IPS DF 6.9 (cell line): ENCODE measurements at regions not wholly inside any gene's neighbourhood (a gene's known extent, or its start where the extent isn't known, plus 50 kb on each side); places are given as distances from the start of the nearest gene placed in this dataset.

Experiments used
- DNase-seq: peaks from one replicate; pipeline ENCODE4 v3.0.0-alpha.2; 2013; ENCODE audit warnings: low read depth, low spot score
- H3K27ac ChIP-seq: one replicate; pipeline ENCODE4 v1.5.1; 2013; ENCODE audit warnings: low read length, control low read depth
- H3K27me3 ChIP-seq: 2 replicates; pipeline ENCODE4 v1.6.1; 2013; ENCODE audit warnings: mild to moderate bottlenecking, low read length; ENCODE audit not compliant: control insufficient read depth, insufficient read depth
- H3K36me3 ChIP-seq: 2 replicates; pipeline ENCODE4 v1.6.1; 2013; ENCODE audit warnings: low read length; ENCODE audit not compliant: control insufficient read depth, insufficient read depth
- H3K4me1 ChIP-seq: 2 replicates; pipeline ENCODE4 v1.6.1; 2013; ENCODE audit warnings: low read length; ENCODE audit not compliant: control insufficient read depth, insufficient read depth
- H3K4me3 ChIP-seq: 2 replicates; pipeline ENCODE4 v1.5.1; 2013; ENCODE audit warnings: mild to moderate bottlenecking, low read length
- H3K9me3 ChIP-seq: 2 replicates; pipeline ENCODE4 v1.6.1; 2013; ENCODE audit warnings: low read length, inconsistent platforms; ENCODE audit not compliant: control insufficient read depth, insufficient read depth
- WGBS: extraction: QIAGEN DNeasy Blood & Tissue Kit; methylation state at CpG from one replicate; pipeline ENCODE4 v1.1.7; 2013; ENCODE audit warnings: mixed read lengths, missing lambda C conversion rate; ENCODE audit not compliant: insufficient read length, insufficient coverage; 5-methylcytosine and 5-hydroxymethylcytosine counted together

- Histone ChIP-seq H3K4me1 (peaks cover 1% of the 10 kb centered on the region; the same call in 1 of the 2 replicates), H3K27me3 (no peaks in the 10 kb centered on the region), H3K9me3 (no peaks in the 10 kb centered on the region), H3K4me3 (no peak overlapping the region), H3K27ac (no peak overlapping the region), H3K36me3 (no peaks in the 10 kb centered on the region)
- DNase-seq, result no peak
- no CpG with 5 or more reads among the region's 7 CpGs for WGBS
These were observed 844.9 kb upstream of the ALCAM start for GRCh38 chr3:104521606-104522336.

GRCh38 chr3:104523136-104523535 is 843.6 kb upstream of the ALCAM start:
- H3K36me3 ChIP-seq, result no peaks in the 10 kb centered on the region

GRCh38 chr3:104526901-104527401 is 839.8 kb upstream of the ALCAM start:
- no peak overlapping the region for H3K27ac ChIP-seq
- no peaks in the 10 kb centered on the region for H3K36me3 ChIP-seq
- no peaks in the 10 kb centered on the region for H3K27me3 ChIP-seq
- no peak for DNase-seq
- no peak overlapping the region for H3K4me3 ChIP-seq
- WGBS, result no CpG with 5 or more reads among the region's 3 CpGs
- H3K9me3 ChIP-seq, result no peaks in the 10 kb centered on the region
- no peaks in the 10 kb centered on the region for H3K4me1 ChIP-seq

More at GRCh38 chr3:104523136-104523535, 843.6 kb upstream of the ALCAM start:
- Histone ChIP-seq H3K27me3 (no peaks in the 10 kb centered on the region), H3K4me3 (no peak overlapping the region), H3K9me3 (no peaks in the 10 kb centered on the region), H3K27ac (no peak overlapping the region), H3K4me1 (peaks cover 1% of the 10 kb centered on the region; the same call in 1 of the 2 replicates)
- DNase-seq, result no peak
- no CpG with 5 or more reads among the region's 6 CpGs for WGBS

- Histone ChIP-seq H3K36me3 (no peaks in the 10 kb centered on the region), H3K4me1 (no peaks in the 10 kb centered on the region), H3K9me3 (no peaks in the 10 kb centered on the region), H3K27ac (no peak overlapping the region), H3K27me3 (no peaks in the 10 kb centered on the region), H3K4me3 (no peak overlapping the region)
- no CpG with 5 or more reads among the region's 8 CpGs for WGBS
- no peak for DNase-seq
These were observed 835.8 kb upstream of the ALCAM start for GRCh38 chr3:104530934-104531333.

- Histone ChIP-seq H3K4me3 (no peak overlapping the region), H3K4me1 (no peaks in the 10 kb centered on the region), H3K27me3 (no peaks in the 10 kb centered on the region), H3K36me3 (no peaks in the 10 kb centered on the region), H3K9me3 (no peaks in the 10 kb centered on the region), H3K27ac (no peak overlapping the region)
- DNase-seq, result no peak
These were observed 830.0 kb upstream of the ALCAM start for GRCh38 chr3:104536715-104537114.

GRCh38 chr3:104537323-104537722 is 829.4 kb upstream of the ALCAM start:
- H3K4me3 ChIP-seq, result no peak overlapping the region
- no peaks in the 10 kb centered on the region for H3K27me3 ChIP-seq
- WGBS, result no CpG with 5 or more reads among the region's 3 CpGs
- H3K27ac ChIP-seq, result no peak overlapping the region
- no peaks in the 10 kb centered on the region for H3K36me3 ChIP-seq
- no peak for DNase-seq
- H3K9me3 ChIP-seq, result no peaks in the 10 kb centered on the region
- H3K4me1 ChIP-seq, result no peaks in the 10 kb centered on the region

GRCh38 chr3:104546301-104546700 is 820.4 kb upstream of the ALCAM start:
- no CpG with 5 or more reads among the region's 3 CpGs for WGBS
- no peak overlapping the region for H3K4me3 ChIP-seq
- no peaks in the 10 kb centered on the region for H3K4me1 ChIP-seq
- H3K36me3 ChIP-seq, result no peaks in the 10 kb centered on the region
- no peak overlapping the region for H3K27ac ChIP-seq
- peaks cover 7% of the 10 kb centered on the region for H3K27me3 ChIP-seq
- DNase-seq, result no peak
- no peaks in the 10 kb centered on the region for H3K9me3 ChIP-seq

- H3K36me3 ChIP-seq, result no peaks in the 10 kb centered on the region
- no peaks in the 10 kb centered on the region for H3K4me1 ChIP-seq
- no CpG with 5 or more reads among the region's 3 CpGs for WGBS
- H3K27ac ChIP-seq, result no peak overlapping the region
- H3K27me3 ChIP-seq, result peaks cover 7% of the 10 kb centered on the region
- H3K9me3 ChIP-seq, result no peaks in the 10 kb centered on the region
- H3K4me3 ChIP-seq, result no peak overlapping the region
- DNase-seq, result no peak
These were observed 819.7 kb upstream of the ALCAM start for GRCh38 chr3:104547031-104547430.

- no CpG with 5 or more reads among the region's 8 CpGs for WGBS
- Histone ChIP-seq H3K36me3 (no peaks in the 10 kb centered on the region), H3K4me3 (no peak overlapping the region), H3K4me1 (no peaks in the 10 kb centered on the region), H3K27me3 (peaks cover 7% of the 10 kb centered on the region), H3K9me3 (no peaks in the 10 kb centered on the region), H3K27ac (no peak overlapping the region)
- DNase-seq, result no peak
These were observed 818.3 kb upstream of the ALCAM start for GRCh38 chr3:104548401-104548800.

- Histone ChIP-seq H3K36me3 (no peaks in the 10 kb centered on the region), H3K4me1 (no peaks in the 10 kb centered on the region), H3K27ac (no peak overlapping the region), H3K9me3 (no peaks in the 10 kb centered on the region), H3K4me3 (no peak overlapping the region), H3K27me3 (peaks cover 7% of the 10 kb centered on the region)
- no CpG with 5 or more reads among the region's 4 CpGs for WGBS
- no peak for DNase-seq
These were observed 817.5 kb upstream of the ALCAM start for GRCh38 chr3:104549099-104549714.

- DNase-seq, result no peak
- no CpG with 5 or more reads among the region's 1 CpG for WGBS
- H3K27ac ChIP-seq, result no peak overlapping the region
- H3K27me3 ChIP-seq, result peaks cover 3% of the 10 kb centered on the region
- H3K4me3 ChIP-seq, result no peak overlapping the region
- H3K36me3 ChIP-seq, result no peaks in the 10 kb centered on the region
- no peaks in the 10 kb centered on the region for H3K4me1 ChIP-seq
- no peaks in the 10 kb centered on the region for H3K9me3 ChIP-seq
These were observed 813.6 kb upstream of the ALCAM start for GRCh38 chr3:104553121-104553520.
